H1 (cell line): ENCODE measurements at regions not wholly inside any gene's neighbourhood (a gene's known extent, or its start where the extent isn't known, plus 50 kb on each side); places are given as distances from the start of the nearest gene placed in this dataset.

Experiments used
- CTCF ChIA-PET: fragments of 300-600 bp; sonication (Branson Sonifier 250); formaldehyde crosslinking; loops from one replicate; lab custom pipeline; 2021; ENCODE audit not compliant: partially characterized antibody; lab: Charles Lee
- POLR2A ChIA-PET: fragments of 300-600 bp; sonication (Branson Sonifier 250); formaldehyde crosslinking; loops from one replicate; lab custom pipeline; 2021; ENCODE audit warnings: inconsistent platforms; ENCODE audit not compliant: partially characterized antibody; lab: Charles Lee
- DNase-seq, 2 experiments: peaks; one replicate each; pipeline versions ENCODE4 v3.0.0 to v3.0.0-alpha.2; 2010 to 2022; ENCODE audit warnings: low spot score in 2 of 2, low read depth in 1 of 2, mixed read lengths in 1 of 2
- FAIRE-seq: peaks from 2 replicates; lab custom pipeline; 2011; peaks lifted over from hg19 to GRCh38; lab: Jason Lieb, UNC
- H2AFZ ChIP-seq: 2 replicates; pipeline ENCODE4 v1.8.1; 2012; ENCODE audit warnings: low read length, inconsistent platforms
- H2AK5ac ChIP-seq: 2 replicates; pipeline ENCODE4 v1.6.1; 2013; ENCODE audit warnings: low read depth, low read length
- H2BK120ac ChIP-seq: replicated peaks from 2 replicates; pipeline ENCODE3; 2013; ENCODE audit warnings: low read depth, low read length, inconsistent platforms
- H2BK12ac ChIP-seq: 2 replicates; pipeline ENCODE4 v1.6.1; 2013; ENCODE audit warnings: low read depth, low read length
- H2BK15ac ChIP-seq: 2 replicates; pipeline ENCODE4 v1.6.1; 2013; ENCODE audit warnings: low read length
- H2BK20ac ChIP-seq: 2 replicates; pipeline ENCODE4 v1.6.1; 2013; ENCODE audit warnings: low read length
- H2BK5ac ChIP-seq: 2 replicates; pipeline ENCODE4 v1.6.1; 2013; ENCODE audit warnings: low read depth, low read length
- H3K14ac ChIP-seq: 2 replicates; pipeline ENCODE4 v1.6.1; 2013; ENCODE audit warnings: inconsistent platforms; ENCODE audit not compliant: insufficient read length
- H3K18ac ChIP-seq: 2 replicates; pipeline ENCODE4 v1.6.1; 2013; ENCODE audit warnings: low read length; ENCODE audit errors: extremely low read depth
- H3K23ac ChIP-seq: 2 replicates; pipeline ENCODE4 v1.6.1; 2013; ENCODE audit warnings: inconsistent platforms; ENCODE audit not compliant: insufficient read length
- H3K23me2 ChIP-seq: 2 replicates; pipeline ENCODE4 v1.6.1; 2013; ENCODE audit warnings: low read depth, low read length
- H3K27ac ChIP-seq: 2 replicates; pipeline ENCODE4 v1.6.1; 2011; ENCODE audit warnings: low read depth, low read length, inconsistent platforms
- H3K27me3 ChIP-seq, 4 experiments: replicated peaks in 1 of 4; 1 replicate in 1 of 4; 2 replicates in 3 of 4; pipeline versions ENCODE4 v1.6.1 to v1.8.1; 2011 to 2013; ENCODE audit warnings: low read length in 3 of 4, mild to moderate bottlenecking in 3 of 4, inconsistent platforms in 2 of 4, mixed read lengths in 2 of 4, moderate library complexity in 1 of 4; ENCODE audit not compliant: control insufficient read depth in 3 of 4, insufficient read depth in 3 of 4; ENCODE audit errors: extremely low read depth in 1 of 4
- H3K36me3 ChIP-seq, 4 experiments: 2 replicates each; pipeline versions ENCODE4 v1.6.1 to v1.8.1; 2011 to 2013; ENCODE audit warnings: mild to moderate bottlenecking in 4 of 4, low read length in 3 of 4, moderate library complexity in 2 of 4, control low read depth in 1 of 4, inconsistent platforms in 1 of 4; ENCODE audit not compliant: insufficient read depth in 4 of 4, control insufficient read depth in 2 of 4
- H3K4ac ChIP-seq: replicated peaks from 2 replicates; pipeline ENCODE3; 2013; ENCODE audit warnings: low read length, low read depth, mixed read lengths, inconsistent platforms; ENCODE audit not compliant: insufficient read length
- H3K4me1 ChIP-seq, 4 experiments: replicated peaks in 1 of 4; 1 replicate in 1 of 4; 2 replicates in 3 of 4; pipeline versions ENCODE4 v1.6.1 to v1.8.1; 2011 to 2013; ENCODE audit warnings: low read length in 3 of 4, inconsistent platforms in 2 of 4, mixed read lengths in 1 of 4; ENCODE audit not compliant: insufficient read depth in 4 of 4, control insufficient read depth in 3 of 4
- H3K4me2 ChIP-seq, 2 experiments: 2 replicates each; pipeline versions ENCODE4 v1.6.1 to v1.8.1; 2011 to 2013; ENCODE audit warnings: low read depth in 2 of 2, low read length in 2 of 2, control low read depth in 1 of 2, inconsistent platforms in 1 of 2, mild to moderate bottlenecking in 1 of 2; ENCODE audit not compliant: insufficient read depth in 1 of 2
- H3K4me3 ChIP-seq, 4 experiments: fragments of 200-600, 300-600 bp in 1 of 4; sonication (generic), shearing (Covaris generic), sonication (Bioruptor Twin) in 1 of 4; 2 replicates each; pipeline versions ENCODE4 v1.5.1 to v1.8.1; 2011 to 2016; ENCODE audit warnings: low read length in 4 of 4, low read depth in 3 of 4, control low read depth in 2 of 4, inconsistent platforms in 2 of 4, mild to moderate bottlenecking in 2 of 4, mixed read lengths in 1 of 4, moderate library complexity in 1 of 4; ENCODE audit not compliant: insufficient read depth in 2 of 4; ENCODE audit errors: extremely low read depth in 1 of 4
- H3K56ac ChIP-seq: replicated peaks from 2 replicates; pipeline ENCODE3; 2013; ENCODE audit warnings: low read depth, mild to moderate bottlenecking, mixed read lengths, low read length, inconsistent platforms; ENCODE audit not compliant: insufficient read length
- H3K79me1 ChIP-seq: 2 replicates; pipeline ENCODE4 v1.6.1; 2013; ENCODE audit warnings: low read depth, low read length, control low read depth
- H3K79me2 ChIP-seq, 2 experiments: 2 replicates each; pipeline versions ENCODE4 v1.6.1 to v1.8.1; 2012 to 2013; ENCODE audit warnings: low read length in 2 of 2, mild to moderate bottlenecking in 2 of 2, inconsistent platforms in 1 of 2; ENCODE audit not compliant: insufficient read depth in 2 of 2, control insufficient read depth in 1 of 2
- H3K9ac ChIP-seq, 4 experiments: replicated peaks in 1 of 4; 1 replicate in 1 of 4; 2 replicates in 3 of 4; pipeline versions ENCODE4 v1.6.1 to v1.8.1; 2011 to 2013; ENCODE audit warnings: low read depth in 3 of 4, low read length in 3 of 4, control low read depth in 2 of 4, mild to moderate bottlenecking in 2 of 4, moderate library complexity in 2 of 4, inconsistent platforms in 1 of 4; ENCODE audit errors: extremely low read depth in 1 of 4
- H3K9me3 ChIP-seq, 2 experiments: 2 replicates each; pipeline versions ENCODE4 v1.6.1 to v1.8.1; 2012 to 2013; ENCODE audit warnings: mild to moderate bottlenecking in 2 of 2, moderate library complexity in 2 of 2, control low read depth in 1 of 2, inconsistent platforms in 1 of 2, low read depth in 1 of 2, low read length in 1 of 2, mixed read lengths in 1 of 2; ENCODE audit not compliant: insufficient read depth in 2 of 2
- H4K20me1 ChIP-seq, 2 experiments: replicated peaks in 1 of 2; 2 replicates each; pipeline versions ENCODE3 to v1.8.1; 2011 to 2013; ENCODE audit warnings: inconsistent platforms in 2 of 2, low read length in 2 of 2, mild to moderate bottlenecking in 1 of 2; ENCODE audit not compliant: insufficient read depth in 2 of 2, control insufficient read depth in 1 of 2
- H4K5ac ChIP-seq: 2 replicates; pipeline ENCODE4 v1.6.1; 2013; ENCODE audit warnings: low read length, low read depth, mixed read lengths, inconsistent platforms; ENCODE audit not compliant: insufficient read length
- H4K8ac ChIP-seq: 2 replicates; pipeline ENCODE4 v1.8.0; 2013; ENCODE audit warnings: mild to moderate bottlenecking, moderate library complexity, low read length, inconsistent platforms; ENCODE audit not compliant: insufficient read depth; ENCODE audit errors: extremely low read depth
- H4K91ac ChIP-seq: replicated peaks from 2 replicates; pipeline ENCODE3; 2013; ENCODE audit warnings: low read length, mixed read lengths, inconsistent platforms; ENCODE audit not compliant: insufficient read length
- CBX5 ChIP-seq: fragments of 300-800, 300-1000 bp; sonication (generic); IDR thresholded peaks from 2 replicates; pipeline ENCODE4 v1.7.1; 2016; ENCODE audit warnings: antibody characterized with exemption, low read length, low read depth
- CHD2 ChIP-seq: IDR thresholded peaks from 2 replicates; pipeline ENCODE4 v1.6.1; 2012; ENCODE audit warnings: low read length, improper control_type of control experiment
- EGR1 ChIP-seq: IDR thresholded peaks from 2 replicates; pipeline ENCODE4 v1.6.1; 2011; ENCODE audit warnings: low read depth, low read length, borderline replicate concordance
- EZH2 ChIP-seq: fragments of 200-600 bp; sonication (generic); IDR thresholded peaks from 2 replicates; pipeline ENCODE4 v1.7.1; 2012; ENCODE audit warnings: low read depth, mild to moderate bottlenecking, moderate library complexity, low read length, inconsistent platforms; ENCODE audit not compliant: severe bottlenecking
- NANOG ChIP-seq: IDR thresholded peaks from 2 replicates; pipeline ENCODE4 v1.6.1; 2011; ENCODE audit warnings: low read length, low read depth, mild to moderate bottlenecking, inconsistent platforms; ENCODE audit not compliant: insufficient read depth, poor library complexity, severe bottlenecking
- POU5F1 ChIP-seq: IDR thresholded peaks from 2 replicates; pipeline ENCODE4 v1.6.1; 2011; ENCODE audit warnings: low read depth, mild to moderate bottlenecking, low read length, moderate library complexity
- RNF2 ChIP-seq: fragments of 200-900, 300-1000 bp; sonication (generic); IDR thresholded peaks from 2 replicates; pipeline ENCODE4 v1.7.1; 2016; ENCODE audit warnings: borderline replicate concordance, low read depth, mild to moderate bottlenecking, antibody characterized with exemption, low read length; ENCODE audit not compliant: poor library complexity, severe bottlenecking; ENCODE audit errors: missing control alignments
- RXRA ChIP-seq: IDR thresholded peaks from 2 replicates; pipeline ENCODE4 v1.6.1; 2011; ENCODE audit warnings: low read depth, mild to moderate bottlenecking, low read length, moderate library complexity; ENCODE audit not compliant: insufficient read depth
- SIRT6 ChIP-seq: IDR thresholded peaks from one replicate; pipeline ENCODE4 v1.7.1; 2012; ENCODE audit warnings: low read length, inconsistent platforms
- SUZ12 ChIP-seq: fragments of 200-600 bp; sonication (generic); IDR thresholded peaks from 2 replicates; pipeline ENCODE4 v1.6.1; 2012; ENCODE audit warnings: mild to moderate bottlenecking, inconsistent platforms, low read length, moderate library complexity, mixed read lengths
- TBP ChIP-seq: IDR thresholded peaks from 2 replicates; pipeline ENCODE4 v1.6.1; 2011; ENCODE audit warnings: low read depth, low read length, improper control_type of control experiment
- WGBS, 2 experiments: shearing (Covaris generic) in 1 of 2; methylation state at CpG; one replicate each; pipeline versions ENCODE4 v1.1.6 to v1.1.7; 2013 to 2015; ENCODE audit warnings: low lambda C conversion rate in 2 of 2, mixed read lengths in 2 of 2, inconsistent platforms in 1 of 2, low coverage in 1 of 2, missing lambda C conversion rate in 1 of 2; ENCODE audit not compliant: insufficient replicate concordance in 2 of 2, insufficient coverage in 1 of 2, insufficient read length in 1 of 2; ENCODE audit errors: extremely low coverage in 1 of 2, missing lambda C conversion rate in 1 of 2; 5-methylcytosine and 5-hydroxymethylcytosine counted together
- TF ChIP-seq, protein P1 (sequence below): IDR thresholded peaks from 2 replicates; pipeline ENCODE4 v1.6.1; 2011; ENCODE audit warnings: low read length, improper control_type of control experiment
- TF ChIP-seq, protein P2 (sequence below): IDR thresholded peaks from 2 replicates; pipeline ENCODE4 v1.6.1; 2012; ENCODE audit warnings: inconsistent platforms

DNA sequence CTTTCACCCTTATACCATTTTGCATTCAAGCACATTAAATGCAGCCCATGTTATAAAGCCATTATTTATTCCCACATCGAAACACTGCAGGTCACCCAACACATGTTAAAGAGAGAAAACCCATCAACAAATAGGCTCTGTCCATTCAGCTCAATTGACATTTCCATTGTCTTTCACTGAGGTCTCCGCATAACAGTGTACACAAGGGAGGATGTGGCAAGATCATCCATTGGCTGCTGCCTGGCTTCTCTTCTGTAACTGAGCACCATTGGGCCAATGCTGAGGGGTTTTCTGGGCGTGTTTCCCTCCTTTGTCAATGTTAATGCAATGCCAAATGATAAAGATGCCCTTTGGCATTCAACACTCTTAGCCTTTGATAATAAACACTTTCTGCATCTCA, 278.1 kb upstream of the SP4 start:
- ChIA-PET POLR2A (no interaction called here), CTCF (interaction anchor here (0.6 to 2.7 kb wide), 2 partner anchors 104 to 933 kb away, joined by 3 to 7 read pairs; no protein-coding TSS in a partner anchor)
- Histone ChIP-seq H3K4me3 (no peak overlapping the region), H3K9me3 (no peaks in the 10 kb centered on the region), H3K56ac (no peak overlapping the region), H4K20me1 (no peaks in the 10 kb centered on the region), H3K18ac (no peak overlapping the region), H3K23ac (no peak overlapping the region), H3K27ac (no peak overlapping the region), H3K79me2 (no peaks in the 10 kb centered on the region), H3K9ac (no peak overlapping the region), H3K4ac (no peak overlapping the region), H3K27me3 (no peaks in the 10 kb centered on the region), H3K36me3 (no peaks in the 10 kb centered on the region), H3K23me2 (no peaks in the 10 kb centered on the region), H2BK20ac (no peak overlapping the region), H2BK5ac (no peak overlapping the region), H4K5ac (no peak overlapping the region), H4K91ac (no peak overlapping the region), H3K14ac (no peak overlapping the region), H2BK15ac (no peak overlapping the region), H2AK5ac (no peak overlapping the region), H2AFZ (no peak overlapping the region), H3K79me1 (no peaks in the 10 kb centered on the region), H2BK12ac (no peak overlapping the region), H3K4me2 (no peak overlapping the region), H3K4me1 (peaks cover 0 to 8% (median 3%) of the 10 kb centered on the region in 4 experiments; a peak in 4 of 7 replicates), H4K8ac (no peak overlapping the region), H2BK120ac (no peak overlapping the region)
- DNase-seq (no peak), FAIRE-seq (no peak)
- 88% methylated on average over 3 of the region's 3 CpGs; no CpG with 5 or more reads in 1 of the 2 experiments for WGBS, 2 experiments
- TF ChIP-seq CBX5 (no peak), EGR1 (no peak), EZH2 (no peak), NANOG (no peak), CHD2 (no peak), POU5F1 (no peak), SIRT6 (no peak), RXRA (no peak), SUZ12 (no peak), TBP (no peak), RNF2 (no peak)
- TF ChIP-seq, protein P1, sequence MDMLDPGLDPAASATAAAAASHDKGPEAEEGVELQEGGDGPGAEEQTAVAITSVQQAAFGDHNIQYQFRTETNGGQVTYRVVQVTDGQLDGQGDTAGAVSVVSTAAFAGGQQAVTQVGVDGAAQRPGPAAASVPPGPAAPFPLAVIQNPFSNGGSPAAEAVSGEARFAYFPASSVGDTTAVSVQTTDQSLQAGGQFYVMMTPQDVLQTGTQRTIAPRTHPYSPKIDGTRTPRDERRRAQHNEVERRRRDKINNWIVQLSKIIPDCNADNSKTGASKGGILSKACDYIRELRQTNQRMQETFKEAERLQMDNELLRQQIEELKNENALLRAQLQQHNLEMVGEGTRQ: no peak
- TF ChIP-seq, protein P2, sequence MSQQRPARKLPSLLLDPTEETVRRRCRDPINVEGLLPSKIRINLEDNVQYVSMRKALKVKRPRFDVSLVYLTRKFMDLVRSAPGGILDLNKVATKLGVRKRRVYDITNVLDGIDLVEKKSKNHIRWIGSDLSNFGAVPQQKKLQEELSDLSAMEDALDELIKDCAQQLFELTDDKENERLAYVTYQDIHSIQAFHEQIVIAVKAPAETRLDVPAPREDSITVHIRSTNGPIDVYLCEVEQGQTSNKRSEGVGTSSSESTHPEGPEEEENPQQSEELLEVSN: no peak
